Cardiac fibroblast (primary cell): ENCODE measurements at regions not wholly inside any gene's neighbourhood (a gene's known extent, or its start where the extent isn't known, plus 50 kb on each side); places are given as distances from the start of the nearest gene placed in this dataset.
"Not testable (repeated sequence)": the region's sequence is repeated elsewhere in the genome, so short reads cannot be mapped to it uniquely, and the experiment has no call there.

Experiments
- DNase-seq, 2 donors: peaks; one replicate each; pipeline versions ENCODE4 v3.0.0 to v3.0.0-alpha.2; 2010; ENCODE audit warnings: low read depth in 2 of 2
- H3K4me3 ChIP-seq, 2 donors: replicated peaks in 1 of 2; 1 replicate in 1 of 2; 2 replicates in 1 of 2; pipeline ENCODE4 v1.5.1; 2011; ENCODE audit warnings: low read depth in 2 of 2, low read length in 2 of 2, mild to moderate bottlenecking in 2 of 2, moderate library complexity in 1 of 2
- TF ChIP-seq, protein P1 (sequence below): IDR thresholded peaks from one replicate; pipeline ENCODE4 v1.5.1; 2011; ENCODE audit warnings: low read depth, mild to moderate bottlenecking, low read length, inconsistent platforms

DNA sequence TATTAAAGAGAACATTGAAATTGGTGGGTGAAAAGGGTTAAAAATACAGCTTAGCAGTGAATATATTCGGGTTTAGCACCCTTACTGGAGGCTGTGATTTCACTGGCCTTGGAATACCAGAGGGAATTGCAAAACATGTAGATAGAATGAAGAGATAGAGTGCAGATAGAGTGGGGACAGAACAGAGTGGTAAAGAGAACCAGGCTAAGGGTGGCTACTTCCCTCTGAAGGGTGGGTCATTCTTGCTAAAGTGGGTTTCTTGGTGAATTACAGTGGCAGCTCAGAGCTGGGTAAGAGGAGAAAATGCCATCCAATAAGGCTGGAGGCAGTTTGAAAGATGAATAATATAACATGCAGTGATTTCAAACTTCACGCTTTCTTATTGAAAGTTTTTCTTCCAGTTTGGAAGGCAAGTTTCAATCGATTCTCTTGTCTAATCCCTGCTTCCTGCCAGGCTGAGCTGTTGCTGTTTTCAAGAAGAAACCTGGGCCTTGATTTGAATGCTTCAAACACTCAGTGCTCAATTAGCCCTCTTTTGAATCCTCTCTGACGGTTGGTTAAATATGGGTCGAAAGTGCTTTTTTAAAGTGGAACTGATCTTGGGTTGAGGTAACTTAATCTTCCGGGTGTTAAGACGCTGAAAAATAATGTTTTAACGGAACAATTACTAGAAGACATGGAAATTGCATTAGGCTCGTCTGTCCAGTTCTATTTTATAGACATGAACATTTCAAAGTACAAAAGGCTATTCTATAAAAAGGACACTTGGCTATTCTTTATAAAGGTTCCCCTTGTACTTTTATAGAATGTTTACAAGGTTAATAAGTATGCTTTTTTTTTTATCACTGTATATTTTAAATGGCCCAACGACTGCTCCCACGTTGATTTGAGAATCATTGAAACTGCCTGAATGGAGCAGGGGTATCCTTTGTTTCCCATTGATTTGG lies 203.3 kb downstream of the BCAS1 start:
- TF ChIP-seq, protein P1, sequence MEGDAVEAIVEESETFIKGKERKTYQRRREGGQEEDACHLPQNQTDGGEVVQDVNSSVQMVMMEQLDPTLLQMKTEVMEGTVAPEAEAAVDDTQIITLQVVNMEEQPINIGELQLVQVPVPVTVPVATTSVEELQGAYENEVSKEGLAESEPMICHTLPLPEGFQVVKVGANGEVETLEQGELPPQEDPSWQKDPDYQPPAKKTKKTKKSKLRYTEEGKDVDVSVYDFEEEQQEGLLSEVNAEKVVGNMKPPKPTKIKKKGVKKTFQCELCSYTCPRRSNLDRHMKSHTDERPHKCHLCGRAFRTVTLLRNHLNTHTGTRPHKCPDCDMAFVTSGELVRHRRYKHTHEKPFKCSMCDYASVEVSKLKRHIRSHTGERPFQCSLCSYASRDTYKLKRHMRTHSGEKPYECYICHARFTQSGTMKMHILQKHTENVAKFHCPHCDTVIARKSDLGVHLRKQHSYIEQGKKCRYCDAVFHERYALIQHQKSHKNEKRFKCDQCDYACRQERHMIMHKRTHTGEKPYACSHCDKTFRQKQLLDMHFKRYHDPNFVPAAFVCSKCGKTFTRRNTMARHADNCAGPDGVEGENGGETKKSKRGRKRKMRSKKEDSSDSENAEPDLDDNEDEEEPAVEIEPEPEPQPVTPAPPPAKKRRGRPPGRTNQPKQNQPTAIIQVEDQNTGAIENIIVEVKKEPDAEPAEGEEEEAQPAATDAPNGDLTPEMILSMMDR, result no peak
- H3K4me3 ChIP-seq, result no peak overlapping the region
- peak in 1 of 2 donors; percentile 40 for DNase-seq

DNA sequence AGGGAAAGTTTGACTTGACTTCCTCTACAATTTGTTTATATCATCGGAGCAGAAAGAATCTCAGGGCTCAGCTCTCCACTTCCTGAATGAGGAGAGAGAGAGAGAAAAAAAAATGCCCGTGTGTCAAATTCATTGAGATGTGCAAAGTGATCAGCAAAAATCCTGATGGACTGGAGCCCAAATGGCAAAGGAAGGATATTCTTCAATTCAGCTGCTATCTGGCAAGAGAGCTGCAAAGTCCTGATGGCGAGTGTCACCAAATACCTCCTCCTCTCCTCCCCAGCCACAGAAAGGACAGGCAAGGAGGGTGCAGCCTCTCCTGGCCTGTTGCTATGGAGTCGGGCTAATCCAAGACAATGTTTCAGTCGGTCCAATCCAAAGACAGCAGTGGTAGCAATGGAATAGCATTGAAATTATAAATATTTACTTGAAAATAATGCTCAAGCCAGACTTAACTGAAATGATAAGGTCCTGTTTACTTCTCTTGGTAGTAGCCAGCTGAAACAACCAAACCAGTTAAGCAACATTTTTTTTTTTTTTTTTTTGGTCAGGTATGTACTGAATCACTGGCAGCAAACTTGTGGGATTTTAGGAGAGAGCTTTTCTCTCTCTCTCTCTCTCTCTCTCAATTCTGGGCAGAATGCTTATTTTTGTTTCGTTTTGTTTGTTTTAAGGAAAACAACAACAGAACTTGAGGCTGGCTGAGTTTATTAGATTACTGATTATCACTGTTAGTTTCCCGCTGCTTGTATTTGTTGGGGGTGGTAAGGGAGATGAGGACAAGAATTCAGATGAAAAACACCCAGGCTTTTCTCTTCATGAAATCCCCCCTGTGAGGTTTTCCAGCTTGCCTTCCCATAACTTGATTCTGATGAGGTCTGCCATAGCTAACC lies 204.2 kb downstream of the BCAS1 start:
- peak overlapping the region in 1 of 2 donors; percentile 27 for H3K4me3 ChIP-seq
- peak; percentile 66 to 82 for DNase-seq
- TF ChIP-seq, protein P1, result no peak

DNA sequence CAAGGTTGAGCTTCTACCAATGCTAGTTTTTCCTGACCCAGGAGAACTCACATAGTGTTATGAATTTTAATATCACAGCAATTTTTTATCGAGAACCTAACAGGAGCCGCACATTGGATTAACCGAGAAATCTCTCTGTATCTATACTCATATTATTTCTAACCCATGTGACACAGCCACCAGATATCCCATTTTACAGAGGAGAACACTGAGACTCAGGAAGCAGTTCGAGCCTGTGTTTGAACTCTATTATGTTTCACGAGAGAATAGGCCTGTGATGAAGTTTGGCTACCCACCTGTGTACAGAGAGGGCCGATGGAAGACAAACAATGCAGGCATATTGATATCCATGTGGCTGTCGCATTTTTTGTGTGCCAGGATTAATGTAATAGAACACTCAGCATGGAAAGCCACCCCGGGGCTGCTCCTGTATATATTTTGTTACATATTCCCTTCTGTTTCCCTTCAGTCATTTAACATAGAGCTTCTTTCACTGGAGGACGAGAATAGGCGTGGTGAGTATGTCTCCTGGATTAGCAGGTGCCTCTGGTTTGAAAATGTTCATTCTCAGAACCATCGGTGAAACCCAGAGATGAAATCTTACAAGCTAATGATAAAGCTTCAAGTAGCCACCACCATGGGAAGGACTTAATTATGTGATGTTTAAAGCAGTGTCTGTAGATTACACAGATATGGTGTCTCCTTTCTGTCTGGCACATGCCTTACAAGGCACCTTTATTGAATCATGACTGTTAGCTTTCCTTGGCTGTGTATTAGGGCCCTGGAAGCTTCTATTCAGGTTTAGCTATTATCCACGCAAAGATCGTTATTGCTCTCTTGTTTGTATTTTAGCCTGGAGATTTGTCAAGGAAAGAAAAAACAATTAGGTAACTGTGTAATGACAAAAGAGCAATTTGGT lies 205.4 kb downstream of the BCAS1 start:
- not testable (repeated sequence) for DNase-seq, H3K4me3 ChIP-seq

DNA sequence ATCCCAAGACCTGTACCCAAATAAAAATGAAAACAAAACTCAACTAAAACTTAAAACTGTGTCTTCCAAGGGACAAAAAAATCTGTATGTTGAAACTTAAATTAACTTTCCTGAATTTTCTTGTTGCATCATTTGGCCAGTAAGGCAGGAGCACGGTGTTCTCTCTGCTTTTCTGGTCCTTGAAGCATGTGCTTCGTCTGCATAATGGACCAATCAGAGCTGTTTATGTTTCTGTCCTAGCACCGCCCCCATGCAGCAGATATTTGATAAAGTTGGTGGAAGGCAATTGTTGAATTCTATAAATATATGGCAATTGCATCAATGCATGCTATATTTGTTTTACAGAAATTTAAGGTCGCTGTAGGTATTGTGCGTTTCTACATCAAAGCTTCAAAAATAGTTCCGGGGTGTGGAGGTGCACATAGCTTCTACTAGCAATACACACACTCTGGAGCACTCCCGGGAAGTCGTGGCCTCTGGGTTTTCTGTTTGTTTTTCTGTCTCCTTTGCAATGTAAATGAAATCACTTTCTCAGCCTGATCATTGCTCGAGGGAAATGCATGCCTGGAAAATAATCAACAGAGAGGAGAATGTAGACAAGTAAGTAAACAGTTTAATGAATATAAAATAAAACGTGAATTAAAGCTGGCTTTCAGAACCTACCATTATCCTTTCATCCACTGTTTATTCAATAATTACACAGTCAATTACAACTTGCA lies 206.3 kb downstream of the BCAS1 start:
- H3K4me3 ChIP-seq, result not testable (repeated sequence)
- peak in 1 of 2 donors; percentile 35 for DNase-seq

DNA sequence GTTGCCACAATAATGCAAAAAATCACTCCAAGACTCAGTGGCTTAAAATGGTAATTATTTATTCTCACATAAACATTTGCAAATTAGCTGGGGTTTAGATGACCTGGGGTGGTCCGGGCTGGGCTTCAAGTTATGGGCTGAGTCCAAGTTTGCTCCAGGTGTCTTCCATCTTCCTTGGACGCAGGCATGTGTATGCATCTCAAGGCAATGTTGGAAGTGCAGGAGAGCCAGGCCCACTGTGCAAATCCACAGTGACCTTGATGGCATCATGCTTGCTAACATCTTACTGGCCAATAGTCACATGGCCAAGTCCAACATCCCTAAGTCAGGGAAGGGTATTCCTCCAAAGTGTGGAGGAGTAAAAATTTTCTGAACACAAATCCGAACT lies 206.9 kb downstream of the BCAS1 start:
- H3K4me3 ChIP-seq, DNase-seq: not testable (repeated sequence)

DNA sequence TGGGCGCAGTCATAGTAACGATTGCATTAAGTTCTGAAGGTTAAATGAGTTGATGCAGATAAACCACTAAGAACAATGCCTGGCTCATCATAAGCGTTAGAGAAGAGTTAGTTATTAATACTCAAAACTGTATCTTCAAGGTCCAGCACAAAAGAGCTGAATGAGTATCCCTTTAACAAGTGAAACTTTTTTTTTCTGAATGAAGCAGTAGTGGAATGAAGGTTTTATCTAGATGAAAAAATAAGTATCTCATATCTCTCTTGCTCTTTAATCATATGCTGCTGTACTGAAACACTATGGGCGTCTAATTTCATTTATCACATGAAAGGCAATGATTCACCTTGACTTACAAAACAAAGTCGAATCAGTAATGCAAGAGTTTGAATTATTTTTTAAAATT lies 207.4 kb downstream of the BCAS1 start:
- DNase-seq, H3K4me3 ChIP-seq: not testable (repeated sequence)

DNA sequence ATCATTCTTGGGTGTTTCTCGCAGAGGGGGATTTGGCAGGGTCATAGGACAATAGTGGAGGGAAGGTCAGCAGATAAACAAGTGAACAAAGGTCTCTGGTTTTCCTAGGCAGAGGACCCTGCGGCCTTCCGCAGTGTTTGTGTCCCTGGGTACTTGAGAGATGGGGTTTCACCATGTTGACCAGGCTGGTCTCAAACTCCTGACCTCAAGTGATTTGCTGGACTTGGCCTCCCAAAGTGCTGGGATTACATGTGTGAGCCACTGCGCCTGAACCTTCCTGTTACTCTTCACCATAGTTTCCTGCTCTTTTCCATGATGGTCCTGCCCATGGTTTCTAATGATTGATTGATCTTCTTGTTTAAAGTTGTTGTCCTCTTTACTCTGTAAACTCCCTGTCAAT lies 207.9 kb downstream of the BCAS1 start:
- H3K4me3 ChIP-seq, DNase-seq: not testable (repeated sequence)

DNA sequence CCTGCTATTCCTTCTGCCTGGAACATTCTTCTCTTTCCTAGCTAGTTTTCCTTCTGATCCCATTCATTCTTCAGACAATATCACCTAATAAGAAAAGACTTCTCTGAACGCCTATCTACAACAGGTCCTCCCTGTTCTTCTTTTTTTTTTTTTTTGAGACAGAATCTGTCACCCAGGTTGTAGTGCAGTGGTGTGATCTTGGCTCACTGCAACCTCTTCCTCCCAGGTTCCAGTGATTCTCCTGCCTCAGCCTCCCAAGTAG lies 208.3 kb downstream of the BCAS1 start:
- not testable (repeated sequence) for H3K4me3 ChIP-seq, DNase-seq

DNA sequence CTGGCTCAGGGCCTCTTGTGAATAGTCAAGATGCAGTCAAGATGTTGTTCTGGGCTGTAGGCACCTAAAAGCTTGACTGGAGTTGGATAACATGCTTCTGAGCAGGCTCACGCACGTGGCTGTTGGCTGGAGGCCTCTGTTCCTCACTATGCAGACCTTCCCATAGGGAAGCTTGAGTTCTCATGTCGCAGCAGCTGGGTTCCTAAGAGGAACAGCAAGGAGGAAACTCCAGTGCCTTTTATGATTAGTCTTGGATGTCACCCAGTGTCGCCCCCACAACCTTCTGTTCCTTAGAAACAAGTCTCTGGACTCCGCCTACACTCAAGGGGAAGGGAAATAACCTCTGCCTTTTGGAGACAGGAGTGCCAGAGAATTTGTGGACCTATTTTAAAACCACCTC lies 210.7 kb downstream of the BCAS1 start:
- DNase-seq, result peak in 1 of 2 donors; percentile 34
- TF ChIP-seq, protein P1, result no peak
- no peak overlapping the region for H3K4me3 ChIP-seq

DNA sequence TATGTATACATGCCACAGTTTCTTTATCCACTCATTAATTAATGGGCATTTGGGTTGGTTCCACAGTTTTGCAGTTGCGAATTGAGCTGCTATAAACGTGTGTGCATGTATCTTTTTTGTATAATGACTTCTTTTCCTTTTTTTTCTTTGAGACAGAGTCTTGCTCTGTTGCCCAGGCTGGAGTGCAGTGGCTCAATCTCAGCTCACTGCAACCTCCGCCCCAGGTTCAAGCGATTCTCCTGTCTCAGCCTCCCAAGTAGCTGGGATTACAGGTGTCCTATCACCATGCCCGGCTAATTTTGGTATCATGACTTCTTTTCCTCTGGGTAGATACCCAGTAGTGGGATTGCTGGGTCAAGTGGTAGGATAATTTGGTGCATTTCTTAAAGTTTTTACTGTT lies 211.4 kb downstream of the BCAS1 start:
- not testable (repeated sequence) for DNase-seq, H3K4me3 ChIP-seq

DNA sequence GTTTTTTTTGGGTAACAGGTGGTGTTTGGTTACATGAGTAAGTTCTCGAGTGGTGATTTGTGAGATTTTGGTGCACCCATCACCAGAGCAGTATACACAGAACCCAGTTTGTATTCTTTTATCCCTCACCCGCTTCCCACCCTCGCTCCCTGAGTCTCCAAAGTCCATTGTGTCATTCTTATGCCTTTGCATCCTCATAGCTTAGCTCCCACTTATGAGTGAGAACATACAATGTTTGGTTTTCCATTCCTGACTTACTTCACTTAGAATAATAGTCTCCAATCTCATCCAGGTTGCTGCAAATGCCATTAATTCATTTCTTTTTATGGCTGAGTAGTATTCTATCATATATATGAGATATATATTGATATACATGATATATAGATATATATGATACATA lies 211.9 kb downstream of the BCAS1 start:
- DNase-seq, H3K4me3 ChIP-seq: not testable (repeated sequence)
